NOMO-1 treated with DMSO at 0.1 percent for 48 hours (cell line): ENCODE measurements at regions not wholly inside any gene's neighbourhood (a gene's known extent, or its start where the extent isn't known, plus 50 kb on each side); places are given as distances from the start of the nearest gene placed in this dataset.
"Not testable (repeated sequence)": the region's sequence is repeated elsewhere in the genome, so short reads cannot be mapped to it uniquely, and the experiment has no call there.

ENCODE experiments used
- DNase-seq: peaks from one replicate; lab custom pipeline; 2025; ENCODE audit not compliant: unreplicated experiment; lab: John Stamatoyannopoulos, UW

- DNase-seq: no peak
Observed at GRCh38 chr5:51652980-51653379, 269.7 kb downstream of the ISL1 start.

- DNase-seq: no peak
Observed at GRCh38 chr5:51657340-51658240, 274.3 kb downstream of the ISL1 start.

- no peak for DNase-seq
Observed at GRCh38 chr5:51661646-51662265, 278.5 kb downstream of the ISL1 start.

DNA sequence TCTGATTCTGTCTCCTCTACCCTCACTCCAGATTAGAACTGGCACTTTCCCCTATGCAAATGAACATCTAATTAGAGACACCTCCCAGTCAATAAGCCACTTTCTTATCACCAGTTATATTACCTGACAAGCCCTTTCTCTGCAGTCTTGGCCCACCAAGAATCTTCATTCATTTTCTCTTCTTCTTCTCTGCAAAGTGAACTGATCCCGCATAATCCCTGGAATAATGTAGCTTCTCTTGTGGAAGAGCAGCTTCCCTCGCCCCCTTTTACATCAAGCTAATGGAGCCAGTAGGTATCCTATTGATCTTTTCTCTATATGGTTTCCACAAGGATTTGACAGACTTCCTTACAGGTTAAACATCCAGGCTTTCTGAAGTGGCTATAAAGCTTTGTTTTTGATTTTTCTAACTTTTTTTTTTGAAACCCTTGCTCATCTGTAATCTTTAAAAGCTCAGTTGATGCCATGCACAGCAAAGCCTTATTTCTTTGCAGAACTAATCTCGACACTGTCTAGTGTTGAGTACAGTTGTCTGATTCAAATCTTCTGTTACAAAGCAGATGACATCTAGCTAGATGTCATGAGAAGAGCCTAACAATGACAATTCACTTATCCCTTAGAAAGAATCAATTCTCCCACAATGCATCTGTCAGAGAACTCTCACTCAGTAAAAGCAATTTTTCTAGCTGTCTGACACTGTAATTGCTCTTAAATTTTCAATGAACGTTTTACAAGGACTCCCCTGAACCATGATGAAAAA, 281.4 kb downstream of the ISL1 start:
- DNase-seq: no peak

GRCh38 chr5:51665251-51665593, 282.0 kb downstream of the ISL1 start:
- DNase-seq: no peak

- DNase-seq: no peak
Observed at GRCh38 chr5:51669095-51669494, 285.8 kb downstream of the ISL1 start.

- no peak for DNase-seq
Observed at GRCh38 chr5:51678330-51678729, 295.1 kb downstream of the ISL1 start.

- DNase-seq: no peak
Observed at GRCh38 chr5:51679286-51679685, 296.0 kb downstream of the ISL1 start.

DNA sequence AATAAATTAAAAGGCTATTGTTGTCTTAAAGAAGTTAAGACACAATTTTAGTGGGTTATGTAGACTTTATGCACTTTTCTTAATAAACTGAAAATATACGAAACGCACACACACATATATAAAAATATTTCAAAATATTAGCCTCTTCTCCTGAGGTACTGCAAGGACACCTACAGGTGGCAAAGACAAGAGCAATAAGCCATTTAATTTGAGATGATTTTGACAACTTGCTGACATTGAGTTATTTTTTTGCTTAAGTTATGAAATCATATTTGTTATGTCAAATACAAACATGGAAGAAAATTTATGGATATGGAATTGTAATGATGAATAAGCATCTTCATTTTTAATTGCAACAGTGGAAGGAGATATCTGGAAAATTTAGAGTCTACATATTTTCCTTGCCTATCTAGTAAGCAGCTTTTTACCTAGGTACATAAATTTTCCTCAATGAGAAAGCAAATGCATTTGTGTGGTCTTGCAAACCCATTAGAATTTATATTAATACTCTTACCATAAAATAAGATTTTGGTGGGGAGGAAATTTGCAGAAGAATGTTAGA, 301.6 kb downstream of the ISL1 start:
- DNase-seq: no peak

- no peak for DNase-seq
Observed at GRCh38 chr5:51685419-51685818, 302.2 kb downstream of the ISL1 start.

DNA sequence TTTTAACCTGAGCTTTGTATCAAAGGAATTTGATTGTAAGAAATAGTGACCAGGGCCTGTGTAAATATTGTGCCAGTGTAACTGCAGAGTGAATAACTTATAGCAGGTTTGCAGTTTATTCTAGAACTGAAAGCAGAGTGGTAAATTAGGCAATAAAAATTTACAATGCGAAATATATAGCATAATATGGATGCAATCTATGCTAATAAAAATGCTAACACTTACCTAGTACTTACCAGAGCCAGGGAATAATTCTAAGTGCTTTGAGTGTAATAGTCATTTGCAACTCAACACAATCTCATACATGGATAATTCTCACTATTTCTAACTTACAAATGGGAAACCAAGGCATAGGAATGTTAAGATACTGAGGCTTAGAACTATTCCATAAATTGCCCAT, 303.4 kb downstream of the ISL1 start:
- DNase-seq: no peak

GRCh38 chr5:51691538-51692079, 308.4 kb downstream of the ISL1 start:
- no peak for DNase-seq

DNA sequence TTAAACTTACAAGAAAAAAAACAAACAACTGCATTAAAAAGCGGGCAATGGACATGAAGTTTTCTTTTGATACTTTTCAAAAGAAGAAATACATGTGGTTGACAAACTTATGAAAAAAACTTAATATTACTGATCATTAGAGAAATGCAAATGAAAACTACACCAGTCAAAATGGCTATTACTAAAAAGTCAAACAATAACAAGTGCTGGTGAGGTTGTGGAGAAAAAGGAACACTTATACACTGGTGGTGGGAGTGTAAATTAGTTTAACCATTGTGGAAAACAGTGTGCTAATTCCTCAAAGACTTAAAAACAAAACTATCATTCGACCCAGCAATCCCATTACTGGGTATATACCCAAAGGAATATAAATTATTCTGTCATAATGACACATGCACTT, 311.6 kb downstream of the ISL1 start:
- DNase-seq: no peak

- DNase-seq: no peak
Observed at GRCh38 chr5:51696122-51696521, 312.9 kb downstream of the ISL1 start.

DNA sequence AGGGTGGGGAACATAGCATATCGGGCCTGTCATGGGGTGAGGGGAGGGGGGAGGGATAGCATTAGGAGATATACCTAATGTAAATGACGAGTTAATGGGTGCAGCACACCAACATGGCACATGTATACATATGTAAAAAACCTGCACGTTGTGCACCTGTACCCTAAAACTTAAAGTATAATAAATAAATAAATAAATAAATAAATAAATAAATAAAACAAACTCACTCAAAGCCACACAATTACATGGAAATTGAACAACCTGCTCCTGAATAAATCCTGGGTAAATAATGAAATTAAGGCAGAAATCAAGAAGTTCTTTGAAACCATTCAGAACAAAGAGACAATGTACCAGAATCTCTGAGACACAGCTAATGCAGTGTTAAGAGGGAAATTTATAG, 318.8 kb downstream of the ISL1 start:
- not testable (repeated sequence) for DNase-seq

- no peak for DNase-seq
Observed at GRCh38 chr5:51712201-51712600, 329.0 kb downstream of the ISL1 start.

GRCh38 chr5:51715445-51715844, 332.2 kb downstream of the ISL1 start:
- not testable (repeated sequence) for DNase-seq

- no peak for DNase-seq
Observed at GRCh38 chr5:51731421-51732029, 348.3 kb downstream of the ISL1 start.

DNA sequence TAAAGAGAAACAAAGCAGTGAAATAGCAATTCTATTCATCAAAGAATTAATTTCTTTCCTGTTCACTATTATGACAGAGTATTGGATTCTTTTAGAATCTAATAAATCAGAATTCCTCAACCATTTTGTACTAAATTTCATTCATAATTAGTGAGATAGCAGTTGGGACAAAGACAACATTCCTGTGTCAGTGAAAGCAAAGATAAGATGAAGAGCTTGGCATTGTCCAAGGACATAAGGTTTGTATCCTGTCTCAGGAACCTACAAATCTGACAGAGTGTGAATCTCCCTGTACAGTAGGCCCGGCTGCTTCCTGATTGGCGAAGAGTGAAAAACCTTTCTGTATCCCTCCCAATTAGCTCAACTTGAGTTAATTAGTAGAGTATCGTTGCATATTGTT, 349.1 kb downstream of the ISL1 start:
- DNase-seq: no peak

DNA sequence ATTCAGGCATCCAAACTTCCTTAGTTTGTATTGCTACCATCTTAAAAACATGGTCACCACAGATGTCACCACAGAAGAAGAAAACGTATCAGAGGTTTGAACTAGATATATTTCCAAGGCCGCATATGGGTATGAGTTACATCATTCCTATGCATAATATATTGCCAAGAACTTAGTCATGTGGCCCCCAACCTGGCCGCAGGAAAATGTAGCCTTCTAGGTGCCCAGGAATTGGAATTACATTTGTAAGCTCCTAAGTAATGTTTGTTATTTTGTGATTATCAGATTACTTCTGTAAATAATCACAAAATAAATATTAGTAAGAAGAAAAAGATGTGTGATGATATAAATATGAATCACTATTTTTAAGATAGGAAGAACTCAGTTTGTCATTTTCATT, 351.4 kb downstream of the ISL1 start:
- DNase-seq: no peak

DNA sequence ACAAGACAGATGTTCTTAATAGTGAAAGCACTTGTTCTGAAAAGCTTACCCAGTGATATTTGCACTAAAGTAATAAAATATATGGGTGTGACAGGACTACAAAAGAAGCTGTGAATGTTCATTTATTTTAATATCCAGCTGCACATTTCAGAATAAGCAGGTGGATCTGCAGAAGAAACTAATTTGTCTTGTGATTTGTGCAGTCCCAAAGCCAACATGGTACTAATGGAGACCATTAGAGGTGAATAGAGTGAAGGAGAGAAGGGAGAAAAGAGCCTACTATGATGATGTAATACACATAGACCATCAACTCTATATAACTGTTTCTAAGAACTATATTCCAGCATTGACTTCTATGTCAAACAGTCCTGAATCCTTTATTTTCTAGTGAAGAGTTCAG, 362.8 kb downstream of the ISL1 start:
- DNase-seq: no peak
